Germinal center (tissue), 1 donor: ENCODE measurements at regions not wholly inside any gene's neighbourhood (a gene's known extent, or its start where the extent isn't known, plus 50 kb on each side); places are given as distances from the start of the nearest gene placed in this dataset.

ENCODE experiments used
- DNase-seq: peaks from one replicate; pipeline ENCODE4 v3.0.0; 2012; ENCODE audit warnings: mixed read lengths, low spot score

DNA sequence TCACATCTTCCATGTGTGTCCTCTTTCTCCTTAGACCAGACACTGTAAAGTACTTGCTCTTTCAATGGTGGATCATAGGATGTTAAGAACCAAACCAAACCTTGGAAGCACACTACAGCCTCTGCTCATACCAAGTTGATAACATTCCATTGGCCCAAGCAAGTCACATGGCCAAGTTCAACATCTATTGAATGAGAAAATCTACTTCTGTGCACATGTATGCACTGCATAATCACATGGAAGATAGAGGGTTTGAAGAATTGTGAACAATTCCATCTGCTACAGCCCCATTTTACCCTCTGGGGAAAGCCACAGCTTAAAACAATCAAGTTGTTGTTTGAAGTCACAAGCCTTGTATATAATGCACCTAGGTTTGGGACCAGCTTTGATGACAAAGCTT is 68.2 kb downstream of the MFAP3 start:
- no peak for DNase-seq

DNA sequence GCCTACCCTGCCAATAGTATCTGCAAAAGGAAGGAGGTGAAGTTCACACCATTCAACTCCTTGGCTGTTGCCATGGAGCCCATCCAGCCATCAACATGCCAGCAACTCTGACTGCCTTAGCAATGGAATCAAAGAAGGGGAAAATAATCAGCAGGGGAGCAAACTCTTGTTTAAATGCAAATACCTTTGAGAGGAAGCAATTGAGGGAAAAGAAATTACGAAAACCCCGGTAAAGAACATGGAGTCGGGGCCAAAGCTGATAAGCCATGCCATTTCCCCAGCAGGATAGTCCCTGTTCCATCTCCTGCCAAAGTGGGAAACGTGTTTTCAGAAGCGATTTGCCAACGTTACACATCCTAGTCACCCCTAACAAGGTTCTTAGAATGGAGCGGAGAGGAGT is 69.0 kb downstream of the MFAP3 start:
- no peak for DNase-seq

GRCh38 chr5:154109416-154110106 is 70.8 kb downstream of the MFAP3 start:
- no peak for DNase-seq

DNA sequence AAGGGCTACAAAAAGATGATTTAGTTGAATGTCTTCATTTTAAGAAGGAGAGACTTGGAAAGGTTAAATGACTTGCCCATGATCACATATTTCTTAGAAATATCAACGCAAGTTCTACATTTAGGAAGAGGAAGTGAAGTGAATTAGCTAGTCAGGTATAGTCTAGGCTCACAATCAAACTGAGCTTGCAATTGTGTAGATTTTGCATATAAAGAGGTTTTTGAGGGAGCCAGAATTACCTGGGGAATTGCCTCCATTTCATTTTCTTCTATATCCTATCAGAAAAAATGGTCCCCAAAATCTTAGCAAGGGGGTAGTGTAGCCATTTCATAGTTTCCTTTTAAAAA is 71.3 kb downstream of the MFAP3 start:
- no peak for DNase-seq

GRCh38 chr5:154110716-154111115 is 71.9 kb downstream of the MFAP3 start:
- DNase-seq: no peak

DNA sequence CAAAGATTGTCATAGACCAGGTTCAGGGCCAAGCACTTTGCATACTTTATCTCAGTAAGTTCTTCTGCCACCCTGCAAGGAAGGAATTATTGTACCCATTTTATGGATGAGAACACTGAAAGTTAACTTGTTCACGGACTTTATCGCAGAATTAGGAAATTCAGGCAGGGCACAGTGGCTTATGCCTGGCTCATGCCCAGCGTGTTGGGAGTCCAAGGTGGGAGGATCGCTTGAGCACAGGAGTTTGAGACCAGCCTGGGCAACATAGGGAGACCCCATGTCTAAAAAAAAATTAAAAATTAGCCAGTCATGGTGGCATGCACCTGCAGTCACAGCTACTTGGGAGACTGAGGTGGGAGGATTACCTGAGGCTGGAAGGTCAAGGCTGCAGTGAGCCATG is 72.4 kb downstream of the MFAP3 start:
- no peak for DNase-seq

- DNase-seq: no peak
Measured at GRCh38 chr5:154112255-154112654, 73.5 kb downstream of the MFAP3 start.

DNA sequence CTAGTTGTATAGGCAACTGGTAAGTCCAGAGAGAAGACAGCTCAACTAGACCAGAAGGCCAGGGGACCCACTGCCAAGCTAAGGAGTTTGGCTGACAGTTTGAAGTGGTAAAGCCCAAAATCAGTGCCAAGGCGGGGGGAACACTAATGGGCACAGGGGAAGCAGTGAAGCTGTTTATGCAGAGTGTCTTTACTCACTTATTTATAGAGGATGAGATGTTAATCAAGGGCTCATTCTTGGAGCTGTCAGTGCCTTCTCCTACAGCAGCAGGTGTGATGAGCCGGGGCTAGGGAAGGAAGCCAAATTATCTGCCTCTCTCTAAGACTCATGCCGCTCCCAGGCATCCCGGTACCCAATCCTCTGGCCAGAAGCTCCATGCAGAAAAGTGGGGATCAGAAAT is 75.2 kb upstream of the GALNT10 start:
- no peak for DNase-seq

DNA sequence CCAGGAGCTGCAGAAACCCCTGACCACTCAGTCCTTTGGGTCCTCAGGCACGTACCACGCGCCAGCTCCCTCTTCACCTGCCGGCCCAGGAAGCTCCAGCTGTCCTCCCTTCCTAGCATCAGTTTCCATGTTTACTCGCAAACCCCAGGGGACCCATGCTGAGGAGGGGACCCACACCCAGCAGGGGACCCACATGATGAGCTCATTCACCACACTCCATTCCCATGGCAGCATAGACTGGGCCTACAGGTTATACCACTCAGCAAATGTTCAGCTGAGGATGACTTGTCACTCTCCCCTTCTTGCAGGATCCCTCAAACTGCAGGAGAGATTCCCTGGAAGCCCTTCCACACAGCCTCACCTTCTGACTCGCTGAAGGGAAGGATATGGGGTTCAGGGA is 73.5 kb upstream of the GALNT10 start:
- no peak for DNase-seq

- no peak for DNase-seq
Measured at GRCh38 chr5:154117930-154118329, 72.6 kb upstream of the GALNT10 start.

- no peak for DNase-seq
Measured at GRCh38 chr5:154118385-154118784, 72.1 kb upstream of the GALNT10 start.

GRCh38 chr5:154118893-154119336 is 71.6 kb upstream of the GALNT10 start:
- DNase-seq: peak; percentile 42

DNA sequence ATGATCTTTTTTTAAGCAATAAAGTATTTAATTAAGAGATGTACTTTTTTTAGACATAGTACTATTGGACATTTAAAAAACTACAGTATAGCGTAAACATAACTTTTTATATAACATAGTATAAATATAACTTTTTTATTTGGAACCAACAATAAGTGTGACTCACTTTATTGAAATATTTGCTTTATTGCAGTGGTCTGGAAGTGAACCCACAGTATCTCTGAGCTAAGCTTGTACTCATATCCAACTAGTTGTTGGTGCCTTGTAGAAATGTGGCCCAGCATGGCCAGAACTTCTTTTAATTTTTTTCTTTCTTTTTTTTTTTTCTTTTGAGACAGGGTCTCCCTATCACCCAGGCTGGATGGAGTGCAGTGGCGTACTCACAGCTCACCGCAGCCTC is 61.5 kb upstream of the GALNT10 start:
- DNase-seq: no peak

DNA sequence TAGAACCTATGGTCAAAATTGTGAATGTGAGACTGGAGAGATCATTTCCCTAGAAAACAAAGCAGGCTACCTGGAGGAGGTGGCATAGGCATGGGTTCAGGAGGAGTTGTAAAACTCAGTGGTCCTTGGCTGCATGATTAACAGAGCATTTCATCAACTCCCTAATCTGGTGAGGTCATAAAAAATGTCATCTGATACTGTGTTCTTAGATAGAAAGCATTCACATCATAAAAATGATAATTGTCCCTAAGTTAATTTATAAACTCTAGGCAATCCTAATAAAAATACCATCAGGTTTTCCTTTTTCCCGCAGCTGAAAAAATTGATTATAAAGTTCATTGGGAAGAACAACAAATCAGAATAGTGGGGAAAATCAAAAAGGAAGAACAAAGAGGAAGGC is 60.6 kb upstream of the GALNT10 start:
- no peak for DNase-seq

DNA sequence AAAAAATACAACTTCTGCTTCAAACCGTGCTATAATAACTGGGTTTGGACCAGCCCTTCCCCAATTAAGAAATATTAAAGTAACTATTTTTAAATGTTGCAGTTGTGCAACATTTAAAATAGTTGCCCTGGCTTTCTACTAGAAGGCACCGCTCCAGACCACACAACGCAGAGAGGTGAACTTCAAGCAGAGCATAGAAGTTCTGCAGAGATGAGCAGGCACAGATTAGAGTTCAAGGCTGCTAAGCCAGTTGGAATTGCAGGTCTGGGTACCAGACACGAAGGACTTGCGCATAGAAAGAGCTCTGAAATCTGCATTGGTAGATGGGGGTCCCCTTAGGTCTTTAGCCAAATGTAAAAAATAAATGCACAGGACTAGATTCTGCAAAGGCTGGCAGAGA is 58.7 kb upstream of the GALNT10 start:
- no peak for DNase-seq

DNA sequence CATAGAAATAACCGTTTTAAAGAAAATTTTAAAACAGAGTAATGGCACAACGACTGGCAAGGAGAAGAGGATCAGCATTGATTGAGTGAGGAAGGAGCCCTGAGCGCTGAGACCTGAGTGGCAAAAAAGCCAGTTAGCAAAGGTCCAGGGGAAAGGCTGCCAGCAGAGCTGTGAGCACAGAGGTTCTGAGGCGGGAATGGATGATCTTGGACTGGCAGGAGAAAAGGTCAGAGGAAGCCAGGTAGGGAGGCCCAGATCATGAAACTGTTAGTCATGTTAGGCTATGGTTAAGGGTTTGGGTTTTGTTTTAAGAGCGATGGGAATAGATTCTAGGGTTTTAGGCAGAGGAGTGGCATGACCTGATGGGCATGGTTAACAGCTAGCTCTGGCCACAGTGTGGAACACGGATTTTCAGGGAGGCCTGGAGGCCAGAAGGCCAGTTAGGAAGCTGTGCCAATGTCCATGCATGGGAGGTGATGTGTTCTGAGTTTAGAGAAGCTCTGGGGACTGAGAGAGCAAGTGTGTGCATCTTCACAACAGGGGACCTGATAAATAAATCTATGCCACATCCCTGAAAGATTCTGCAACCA is 57.7 kb upstream of the GALNT10 start:
- no peak for DNase-seq

DNA sequence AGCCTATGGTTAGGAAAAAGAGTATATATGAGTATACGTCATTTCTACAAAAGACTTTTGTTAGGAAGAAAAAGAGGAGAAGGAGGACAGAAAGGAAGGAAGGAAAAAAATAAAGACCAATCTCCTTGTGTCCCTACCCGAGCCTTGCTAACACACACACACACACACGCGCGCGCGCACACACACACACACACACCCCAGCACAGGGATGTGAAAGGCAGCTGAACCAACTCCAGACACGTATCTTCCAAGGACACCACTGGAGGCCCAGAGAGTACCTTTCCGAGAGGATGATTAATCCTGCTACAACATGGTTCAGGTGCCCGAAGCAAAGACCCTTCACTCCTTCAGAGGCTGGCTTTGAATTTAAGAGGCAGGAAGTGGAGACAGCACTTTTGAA is 56.9 kb upstream of the GALNT10 start:
- DNase-seq: no peak

- no peak for DNase-seq
Measured at GRCh38 chr5:154134499-154134898, 56.0 kb upstream of the GALNT10 start.

DNA sequence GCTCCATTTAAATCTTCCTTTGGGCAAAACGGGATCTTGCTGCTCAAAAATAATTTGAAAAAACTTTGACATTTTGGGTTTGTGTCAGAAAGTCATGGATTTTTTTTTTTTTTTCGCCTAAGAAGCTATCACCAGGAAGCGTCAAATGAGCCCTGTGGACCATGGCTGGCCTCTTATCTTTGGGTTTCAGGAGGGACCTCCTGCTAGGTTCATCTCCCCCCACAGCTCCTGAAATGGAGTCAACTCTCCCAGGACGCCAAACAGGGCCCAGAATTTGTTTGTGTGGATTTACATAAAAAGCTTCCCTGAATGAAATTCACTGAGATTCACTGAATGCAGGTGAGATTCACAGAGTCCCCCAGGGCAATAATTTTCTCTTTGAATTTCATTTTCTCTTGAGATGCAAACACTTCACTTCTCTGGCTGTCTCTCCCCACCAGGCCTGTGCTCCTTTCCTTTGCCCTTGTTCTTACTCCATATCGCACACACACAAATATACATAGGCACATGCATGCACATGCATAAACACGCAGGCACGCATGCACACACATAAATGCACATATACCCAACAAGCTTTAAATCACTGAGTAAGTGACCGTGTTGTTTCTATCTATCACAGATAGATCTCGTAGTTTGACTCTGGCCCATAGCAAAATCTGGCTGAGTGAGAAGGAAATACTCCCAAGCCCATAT is 55.3 kb upstream of the GALNT10 start:
- DNase-seq: no peak

- no peak for DNase-seq
Measured at GRCh38 chr5:154136141-154136540, 54.4 kb upstream of the GALNT10 start.

DNA sequence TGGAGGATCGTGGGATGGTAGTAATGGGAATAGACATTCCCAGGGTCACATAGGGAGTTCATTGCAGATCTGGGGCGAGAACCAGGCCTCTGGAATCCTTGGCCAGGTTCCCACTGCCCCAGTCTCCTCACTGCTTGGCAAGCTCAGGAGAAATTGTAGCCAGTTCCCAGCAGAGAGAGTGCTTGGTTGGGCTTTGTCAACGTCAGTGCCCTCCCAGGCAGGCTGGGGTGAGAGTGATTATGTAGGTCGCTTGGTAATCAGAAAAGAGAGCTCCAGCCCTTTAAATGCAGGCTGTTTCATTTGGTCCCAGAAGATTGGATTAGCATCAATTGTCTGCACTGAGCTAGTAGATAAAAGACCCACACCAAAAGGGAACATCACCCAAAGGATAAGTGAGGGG is 51.8 kb upstream of the GALNT10 start:
- no peak for DNase-seq

DNA sequence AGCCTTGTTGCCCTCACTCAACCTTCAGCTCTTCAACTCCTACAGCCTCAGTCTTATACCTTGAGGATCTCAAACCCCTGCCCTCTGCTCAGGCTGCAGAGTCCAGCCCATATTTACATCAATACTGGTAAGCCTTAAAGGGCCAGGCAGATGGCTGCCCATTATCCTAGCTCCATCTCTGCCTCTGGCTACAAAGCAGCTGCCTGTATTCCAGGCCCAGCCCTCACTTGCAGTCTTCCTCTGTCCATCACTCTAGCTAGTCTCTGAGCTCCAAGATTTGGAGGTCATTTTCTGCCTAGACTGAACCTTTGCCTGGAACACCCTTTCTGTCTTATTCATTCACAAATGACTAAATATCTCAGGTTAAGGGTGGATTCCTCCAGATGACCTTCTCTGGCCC is 50.2 kb upstream of the GALNT10 start:
- no peak for DNase-seq
